ENCODE measurements at regions not wholly inside any gene's neighbourhood (a gene's known extent, or its start where the extent isn't known, plus 50 kb on each side); places are given as distances from the start of the nearest gene placed in this dataset.

- TF ChIP-seq, protein P1, sequence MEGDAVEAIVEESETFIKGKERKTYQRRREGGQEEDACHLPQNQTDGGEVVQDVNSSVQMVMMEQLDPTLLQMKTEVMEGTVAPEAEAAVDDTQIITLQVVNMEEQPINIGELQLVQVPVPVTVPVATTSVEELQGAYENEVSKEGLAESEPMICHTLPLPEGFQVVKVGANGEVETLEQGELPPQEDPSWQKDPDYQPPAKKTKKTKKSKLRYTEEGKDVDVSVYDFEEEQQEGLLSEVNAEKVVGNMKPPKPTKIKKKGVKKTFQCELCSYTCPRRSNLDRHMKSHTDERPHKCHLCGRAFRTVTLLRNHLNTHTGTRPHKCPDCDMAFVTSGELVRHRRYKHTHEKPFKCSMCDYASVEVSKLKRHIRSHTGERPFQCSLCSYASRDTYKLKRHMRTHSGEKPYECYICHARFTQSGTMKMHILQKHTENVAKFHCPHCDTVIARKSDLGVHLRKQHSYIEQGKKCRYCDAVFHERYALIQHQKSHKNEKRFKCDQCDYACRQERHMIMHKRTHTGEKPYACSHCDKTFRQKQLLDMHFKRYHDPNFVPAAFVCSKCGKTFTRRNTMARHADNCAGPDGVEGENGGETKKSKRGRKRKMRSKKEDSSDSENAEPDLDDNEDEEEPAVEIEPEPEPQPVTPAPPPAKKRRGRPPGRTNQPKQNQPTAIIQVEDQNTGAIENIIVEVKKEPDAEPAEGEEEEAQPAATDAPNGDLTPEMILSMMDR (IDR thresholded peaks at IDR 0.05), result no peak
- TF ChIP-seq POLR2A (IDR thresholded peaks at IDR 0.05), result no peak
Measured at GRCh38 chr3:187484547-187485295, 116.5 kb downstream of the RTP4 start.

All from prostate gland (tissue), 2 donors.